ENCODE measurements at regions not wholly inside any gene's neighbourhood (a gene's known extent, or its start where the extent isn't known, plus 50 kb on each side); places are given as distances from the start of the nearest gene placed in this dataset.
"Not testable (repeated sequence)": the region's sequence is repeated elsewhere in the genome, so short reads cannot be mapped to it uniquely, and the experiment has no call there.

DNA sequence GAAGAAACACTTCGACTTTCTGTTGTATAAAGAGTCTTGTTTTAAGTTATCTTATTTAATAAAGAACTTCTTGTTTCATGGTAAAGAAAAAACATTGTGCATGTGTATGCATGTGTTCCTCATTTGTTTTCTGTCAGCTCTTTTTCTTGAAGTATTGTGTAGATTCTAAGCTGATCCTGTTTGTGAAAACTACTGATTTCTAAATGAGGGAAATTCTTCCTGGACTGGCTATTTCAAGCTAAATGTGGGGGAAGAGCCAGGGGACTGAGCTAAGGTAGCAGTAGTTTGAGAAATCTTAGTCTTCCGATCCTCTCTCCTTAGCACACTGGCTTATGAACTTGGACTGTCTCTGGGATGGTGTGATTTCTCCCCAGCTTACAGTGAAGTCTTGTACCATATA is 56.4 kb upstream of the RBMS1 start:
- DNase-seq: no peak

DNA sequence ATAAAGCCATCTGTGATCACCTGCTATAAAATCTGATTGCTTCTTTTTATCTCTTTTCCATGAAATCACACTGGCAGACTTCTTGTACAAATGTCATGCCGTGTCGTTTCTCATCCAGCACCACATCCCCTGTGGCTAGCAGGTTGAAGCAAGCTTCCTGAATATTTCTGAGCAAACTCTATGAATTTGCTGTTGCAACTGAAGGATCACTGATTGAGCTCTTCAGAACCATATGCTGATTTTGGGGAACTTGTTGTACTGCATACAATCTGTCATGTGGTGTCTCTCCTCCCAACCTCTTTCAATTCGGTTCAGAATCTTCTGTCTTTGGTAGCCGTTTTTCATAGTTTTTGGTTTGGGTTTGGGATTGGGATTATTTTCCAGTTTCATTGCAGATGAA is 57.7 kb upstream of the RBMS1 start:
- DNase-seq: peak in 1 of 2 experiments; percentile 60

DNA sequence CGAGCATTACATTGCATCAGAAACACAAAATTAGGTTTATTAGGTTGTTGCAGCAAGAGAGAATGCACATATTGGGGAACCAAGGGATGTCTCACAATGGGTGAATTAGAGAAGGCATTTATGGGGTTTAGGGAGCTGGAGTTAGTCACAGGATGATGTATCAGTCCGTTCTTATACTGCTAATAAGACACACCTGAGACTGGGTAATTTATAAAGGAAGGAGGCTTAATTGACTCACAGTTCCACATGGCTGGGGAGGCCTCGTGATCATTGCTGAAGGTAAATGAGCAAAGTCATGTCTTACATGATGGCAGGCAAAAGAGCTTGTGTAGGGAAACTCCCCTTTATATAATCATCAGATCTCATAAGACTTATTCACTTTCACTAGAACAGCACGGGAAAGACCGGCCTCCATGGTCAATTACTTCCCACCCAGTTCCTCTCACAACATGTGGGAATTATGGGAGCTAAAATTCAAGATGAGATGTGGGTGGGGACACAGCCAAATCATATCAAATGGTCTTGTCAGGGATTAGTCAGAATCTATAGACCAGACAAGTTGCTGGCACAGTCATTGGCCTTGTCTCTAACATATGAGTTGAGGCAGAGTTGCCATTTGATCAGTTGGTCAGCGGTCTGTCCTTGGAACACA is 61.9 kb upstream of the RBMS1 start:
- no peak for DNase-seq

DNA sequence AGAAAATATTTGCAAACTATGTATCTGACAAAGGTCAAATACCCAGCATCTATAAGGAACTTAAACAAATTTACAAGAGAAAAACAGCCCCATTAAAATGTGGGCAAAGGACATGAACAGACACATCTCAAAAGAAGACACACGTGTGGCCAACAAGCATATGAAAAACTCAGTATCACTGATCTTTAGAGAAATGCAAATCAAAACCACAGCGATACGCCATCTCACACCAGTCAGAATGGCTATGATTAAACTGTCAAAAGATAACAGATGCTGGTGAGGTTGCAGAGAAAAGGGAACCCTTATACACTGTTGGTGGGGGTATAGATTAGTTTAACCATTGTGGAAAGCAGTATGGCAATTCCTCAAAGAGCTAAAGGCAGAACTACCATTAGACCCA is 64.3 kb upstream of the RBMS1 start:
- DNase-seq: no peak

DNA sequence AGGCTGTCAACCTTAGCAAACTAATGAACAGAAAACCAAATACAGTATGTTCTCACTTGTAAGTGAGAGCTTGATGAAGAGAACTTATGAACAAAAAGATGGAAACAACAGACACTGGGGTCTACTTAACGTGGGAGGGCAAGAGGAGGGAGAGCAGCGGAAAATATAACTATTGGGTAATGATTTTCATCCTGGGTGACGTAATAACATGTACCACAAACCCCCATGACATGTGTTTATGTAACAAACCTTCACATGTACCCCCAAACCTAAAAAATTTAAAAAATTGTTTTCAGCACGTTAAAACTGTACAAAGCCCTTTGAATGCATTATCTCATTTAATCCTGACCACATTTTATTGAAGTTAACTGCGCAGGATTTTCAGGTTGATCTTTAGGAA is 64.9 kb upstream of the RBMS1 start:
- no peak for DNase-seq

DNA sequence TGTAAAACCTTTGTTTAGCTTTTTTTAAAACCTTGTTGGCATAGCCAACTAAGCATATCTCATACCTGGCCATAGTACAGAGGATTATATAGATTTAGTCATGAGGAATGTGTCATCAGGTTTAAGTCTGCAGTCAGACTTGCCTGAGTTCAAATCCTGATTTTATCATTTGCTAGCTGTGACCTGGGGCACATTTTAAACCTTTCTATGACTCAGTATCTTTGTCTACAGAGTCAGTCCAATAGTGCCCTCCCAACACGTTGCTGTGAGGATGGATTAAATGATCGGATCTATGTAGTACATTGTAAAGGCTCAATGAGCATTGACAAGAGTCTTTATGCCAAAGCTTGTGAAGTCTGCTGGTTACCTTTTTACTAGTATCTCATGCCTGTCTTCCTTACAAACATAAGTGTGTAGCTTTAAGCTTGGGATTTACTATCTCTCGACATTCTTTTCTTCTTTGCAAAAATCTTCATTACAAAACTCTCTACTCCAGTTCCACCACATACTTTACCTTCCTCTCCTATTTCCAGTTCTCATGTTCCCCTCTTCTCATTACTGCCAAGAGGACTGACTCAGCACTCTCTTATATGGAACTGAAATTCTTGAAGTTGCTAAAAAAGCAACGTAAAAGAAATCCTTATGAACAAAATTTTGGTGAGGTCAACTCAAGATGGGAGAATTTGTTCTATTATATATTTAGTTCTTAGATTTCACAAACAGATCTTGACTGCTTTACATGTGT is 68.1 kb upstream of the RBMS1 start:
- no peak for DNase-seq

DNA sequence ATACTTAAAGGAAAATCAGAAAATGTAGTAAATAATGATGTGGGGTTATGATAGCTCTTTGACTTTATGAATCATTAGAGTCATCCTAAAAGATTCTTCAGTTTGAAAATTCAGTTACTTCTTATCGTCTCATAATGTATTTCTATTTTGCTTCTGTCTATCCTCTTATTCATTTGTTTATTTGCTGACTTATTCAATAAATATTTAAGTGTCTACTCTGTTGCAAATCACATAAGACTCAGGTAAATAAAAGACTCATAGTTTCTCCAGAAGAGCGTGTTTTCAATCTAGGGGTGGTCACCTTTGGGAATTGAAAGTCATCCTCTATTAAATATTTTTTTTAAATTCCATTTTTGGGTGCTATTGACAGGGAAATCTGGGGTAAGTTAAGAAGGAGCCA is 69.1 kb upstream of the RBMS1 start:
- no peak for DNase-seq

DNA sequence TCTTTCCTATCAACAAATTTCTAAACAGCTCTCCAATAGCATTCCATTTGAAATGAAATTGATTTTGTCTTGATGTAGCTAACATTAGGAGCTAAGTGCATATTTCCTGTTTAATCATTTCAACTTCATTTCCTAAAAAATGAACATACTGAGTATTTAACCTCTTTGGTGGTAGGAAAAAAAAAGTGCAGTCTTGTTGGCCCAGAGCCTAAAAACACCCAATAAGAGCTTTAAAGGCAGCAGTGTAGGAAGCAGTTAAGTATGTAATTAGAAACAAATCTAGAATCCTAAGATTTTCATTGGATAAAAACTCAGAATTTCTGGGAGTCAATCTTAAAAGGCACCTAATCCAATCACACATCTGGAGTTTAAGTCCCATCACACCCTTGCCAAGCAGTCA is 71.0 kb upstream of the RBMS1 start:
- no peak for DNase-seq

DNA sequence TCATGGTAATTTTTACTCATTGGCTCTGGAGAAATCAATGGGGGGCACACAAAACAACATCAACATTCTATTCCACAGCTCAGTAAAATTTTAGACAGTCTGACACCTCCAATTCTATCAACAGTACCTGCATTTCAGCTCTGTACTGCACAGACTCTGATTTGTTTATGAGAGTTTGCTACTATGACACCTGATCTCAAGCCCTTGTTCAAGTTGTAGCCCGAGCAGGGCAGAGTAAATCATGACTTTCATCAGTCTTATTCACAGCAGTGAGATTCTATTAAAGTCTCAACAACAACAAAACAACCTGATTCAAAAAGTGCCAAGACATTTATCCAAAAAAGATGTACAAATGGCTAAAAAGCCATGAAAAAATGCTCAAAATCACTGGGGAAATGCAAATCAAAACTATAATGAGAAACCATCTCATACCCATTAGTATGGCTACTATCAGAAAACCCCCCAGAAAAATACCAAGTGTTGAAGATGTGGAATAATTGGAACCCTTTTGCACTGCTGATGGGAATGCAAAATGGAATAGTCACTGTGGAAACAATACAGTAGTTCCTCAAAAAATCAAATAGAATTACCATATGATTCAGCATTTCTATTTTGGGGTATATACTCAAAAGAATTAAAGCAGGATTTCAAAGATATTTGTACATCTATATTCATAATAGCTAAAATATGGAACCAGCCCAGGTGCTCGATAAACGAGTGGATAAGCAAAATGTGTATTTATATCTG is 71.7 kb upstream of the RBMS1 start:
- DNase-seq: no peak

DNA sequence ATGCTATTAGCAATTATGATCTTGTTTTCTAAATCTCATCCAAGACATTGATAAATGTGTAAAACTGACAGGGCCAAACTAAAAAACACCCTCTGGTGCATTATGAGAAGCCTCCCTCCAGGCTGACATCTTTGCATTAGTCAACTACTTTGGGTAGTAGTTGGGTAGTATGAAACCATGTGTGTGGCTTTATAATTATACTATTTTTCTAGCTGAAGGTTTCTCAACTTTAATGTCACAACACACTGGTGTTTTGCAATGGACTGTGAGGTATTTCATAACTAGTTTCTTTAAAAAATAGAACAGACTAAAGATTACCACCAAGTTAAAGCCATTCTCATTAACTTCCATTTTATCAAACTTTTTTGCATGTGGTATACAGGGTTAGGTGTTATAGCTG is 73.1 kb upstream of the RBMS1 start:
- DNase-seq: no peak

DNA sequence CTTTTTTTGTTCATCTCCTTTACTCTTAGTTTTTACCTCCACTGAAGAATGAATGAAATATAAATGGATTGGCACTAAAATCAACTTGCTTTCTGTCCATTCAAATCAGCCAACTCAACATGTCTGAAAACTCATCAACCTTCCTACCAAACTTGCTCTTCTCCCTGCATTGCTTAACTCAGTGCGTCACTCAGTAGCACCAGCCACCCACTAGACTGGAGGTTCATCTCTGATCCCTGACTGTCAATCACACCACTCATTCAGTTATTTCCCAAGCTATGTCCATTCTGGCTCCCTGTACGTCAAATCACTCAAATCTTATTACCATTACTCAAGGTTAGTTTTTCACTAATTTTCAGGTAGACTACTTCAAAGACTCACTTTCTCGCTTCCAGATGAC is 75.2 kb upstream of the RBMS1 start:
- no peak for DNase-seq

DNA sequence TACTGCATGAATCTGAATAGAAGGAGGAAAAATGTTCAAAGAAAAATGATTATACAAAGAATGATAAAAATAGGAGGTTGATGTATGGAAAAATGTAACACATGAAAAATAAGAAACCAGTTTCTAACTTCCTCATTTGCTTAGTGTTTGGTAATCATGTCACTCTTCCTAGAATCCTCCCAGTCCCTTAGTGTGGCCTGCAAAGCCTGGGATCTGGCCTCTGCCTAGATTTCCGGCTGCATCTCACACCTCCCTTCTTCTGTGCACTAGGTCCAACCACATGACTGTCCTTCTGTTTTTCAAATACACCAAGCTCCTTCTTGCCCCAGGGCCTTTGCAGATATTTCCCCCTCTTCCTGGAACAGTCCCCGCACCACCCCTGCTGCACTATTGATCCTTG is 76.8 kb upstream of the RBMS1 start:
- no peak for DNase-seq

DNA sequence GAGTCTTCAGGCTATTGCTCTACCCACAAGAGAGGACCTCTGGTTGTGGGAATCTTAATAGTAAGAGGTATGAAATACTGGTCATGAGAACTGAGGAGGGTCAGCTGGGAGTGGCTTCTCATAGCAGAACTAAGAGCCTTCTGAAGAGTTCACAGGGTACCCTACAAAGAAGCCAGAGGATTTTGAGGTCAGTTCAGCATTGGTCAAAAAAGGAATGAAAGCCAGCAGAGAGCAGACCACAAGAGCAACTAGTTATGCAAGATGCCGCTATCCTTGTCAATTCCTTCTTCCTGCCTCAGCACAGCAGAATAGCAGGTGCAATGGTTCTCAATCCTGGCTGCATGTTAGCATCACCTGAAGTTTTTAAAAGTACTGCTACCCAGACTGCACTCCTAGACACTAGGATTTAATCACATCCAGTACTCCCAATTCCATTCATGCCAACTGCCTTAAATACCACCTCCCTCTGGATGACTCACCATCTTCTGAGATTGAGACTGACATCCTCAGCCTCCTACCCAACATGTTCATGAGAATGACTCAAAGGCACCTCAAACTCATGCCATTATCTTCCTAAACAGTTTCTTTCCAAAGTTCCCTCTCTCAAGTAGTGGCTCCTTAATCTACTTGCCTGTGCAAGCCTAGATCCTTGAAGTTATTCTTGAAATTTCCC is 81.0 kb upstream of the RBMS1 start:
- no peak for DNase-seq

DNA sequence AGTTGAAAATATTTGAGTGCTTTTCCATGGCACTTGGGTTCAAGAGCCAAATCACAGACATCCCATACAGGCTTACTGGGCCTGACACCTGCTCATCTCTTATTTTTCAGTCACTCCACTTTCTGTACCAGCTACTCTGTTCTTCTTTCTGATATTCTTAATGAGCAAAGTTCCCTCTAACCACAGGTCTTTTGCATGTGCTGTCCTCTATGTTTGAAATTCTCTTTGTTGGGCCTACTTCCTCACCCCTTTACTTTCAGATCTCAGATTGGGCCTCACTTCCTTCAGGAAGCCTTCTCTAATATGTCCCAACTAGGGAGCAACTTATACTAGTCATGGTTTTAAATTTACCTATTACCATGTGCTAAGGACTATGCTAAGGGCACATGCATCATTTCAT is 81.8 kb upstream of the RBMS1 start:
- no peak for DNase-seq

DNA sequence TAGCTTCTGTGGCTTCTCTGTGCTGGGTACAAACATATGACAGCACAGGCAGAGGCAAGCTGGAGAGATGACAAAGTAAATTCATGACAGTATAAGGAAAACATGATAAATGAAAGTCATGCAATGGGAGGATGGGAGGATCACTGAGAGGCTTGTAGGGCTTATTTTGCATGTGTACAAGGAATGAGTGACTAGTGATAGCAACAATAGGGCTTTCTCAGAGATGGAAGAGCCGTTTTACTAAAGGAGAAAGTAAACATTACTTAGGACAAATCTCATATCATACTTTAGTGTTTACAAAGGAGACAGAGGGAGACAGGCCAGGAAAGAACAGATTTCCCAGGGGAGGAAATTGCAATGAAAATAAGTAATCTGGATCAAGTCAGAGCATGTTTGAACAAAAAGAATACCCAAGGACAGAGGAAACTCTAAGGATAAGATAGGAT is 82.5 kb upstream of the RBMS1 start:
- no peak for DNase-seq

DNA sequence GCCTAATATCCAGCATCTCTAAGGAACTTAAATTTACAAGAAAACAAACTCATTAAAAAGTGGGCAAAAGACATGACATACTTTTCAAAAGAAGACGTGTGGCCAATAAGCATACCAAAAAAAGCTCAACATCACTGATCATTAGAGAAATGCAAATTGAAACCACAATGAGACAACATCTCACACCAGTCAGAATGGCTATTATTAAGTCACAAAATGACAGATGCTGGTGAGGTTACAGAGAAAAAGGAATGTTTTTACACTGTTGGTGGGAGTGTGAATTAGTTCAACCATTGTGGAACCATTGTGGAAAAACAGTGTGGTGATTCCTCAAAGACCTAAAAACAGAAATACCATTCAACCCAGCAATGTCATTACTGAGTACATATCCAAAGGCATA is 83.5 kb upstream of the RBMS1 start:
- not testable (repeated sequence) for DNase-seq

DNA sequence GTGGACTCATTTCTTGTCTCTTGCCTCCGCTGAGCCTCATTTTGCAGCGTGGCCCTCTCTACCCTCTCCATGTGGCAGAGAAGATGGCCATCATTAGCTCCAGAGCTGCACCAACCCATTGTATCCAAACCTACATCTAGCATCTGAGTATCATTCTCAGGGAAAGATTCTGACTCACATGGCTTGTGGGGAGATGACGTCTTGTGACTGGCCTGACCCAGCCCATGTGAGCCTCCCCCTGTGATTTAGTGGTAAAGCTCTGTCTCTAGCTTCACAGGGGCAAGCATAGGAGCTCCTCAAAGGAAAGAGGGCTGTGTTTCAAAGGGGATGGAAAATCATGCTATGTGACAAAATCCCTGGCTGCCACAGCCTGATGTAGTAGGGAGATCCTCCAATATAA is 87.4 kb upstream of the RBMS1 start:
- no peak for DNase-seq

DNA sequence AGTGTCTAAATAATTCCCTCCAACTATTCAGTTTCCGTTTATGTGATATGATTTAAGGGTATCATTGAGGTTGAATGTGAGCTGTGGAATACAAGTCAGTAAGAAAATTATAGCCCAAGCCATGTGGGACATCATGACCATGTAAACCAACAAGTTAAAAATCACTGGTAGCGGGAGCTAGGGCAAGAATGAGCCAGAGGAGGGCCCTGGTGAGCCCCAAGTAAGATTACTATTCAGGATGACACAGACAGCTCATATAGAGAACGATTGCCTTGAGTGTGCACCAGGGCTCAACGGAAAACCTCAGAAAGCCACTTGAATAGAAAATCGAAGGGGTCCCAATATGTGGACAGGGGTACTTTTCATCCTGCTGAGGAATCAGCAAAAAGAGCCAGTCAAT is 87.8 kb upstream of the RBMS1 start:
- DNase-seq: no peak

DNA sequence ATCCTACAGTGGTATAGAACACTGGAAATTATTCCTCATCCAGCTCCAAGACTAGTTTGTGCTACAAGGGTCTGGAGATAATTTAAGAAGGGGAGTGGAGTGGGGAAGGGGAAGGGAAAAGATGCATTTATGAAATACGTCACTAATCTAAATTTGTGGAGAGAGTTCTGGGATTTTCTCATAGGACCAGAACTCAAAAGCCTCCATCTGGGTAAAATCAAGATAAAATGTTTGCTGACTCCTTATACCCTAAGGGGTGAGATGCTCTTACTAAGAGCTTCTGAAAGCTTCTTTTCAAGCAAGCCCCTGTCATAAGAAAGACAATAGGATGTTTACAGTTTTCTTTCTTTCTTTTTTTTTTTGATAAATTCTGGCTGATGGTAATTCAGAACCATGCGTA is 88.5 kb upstream of the RBMS1 start:
- no peak for DNase-seq

DNA sequence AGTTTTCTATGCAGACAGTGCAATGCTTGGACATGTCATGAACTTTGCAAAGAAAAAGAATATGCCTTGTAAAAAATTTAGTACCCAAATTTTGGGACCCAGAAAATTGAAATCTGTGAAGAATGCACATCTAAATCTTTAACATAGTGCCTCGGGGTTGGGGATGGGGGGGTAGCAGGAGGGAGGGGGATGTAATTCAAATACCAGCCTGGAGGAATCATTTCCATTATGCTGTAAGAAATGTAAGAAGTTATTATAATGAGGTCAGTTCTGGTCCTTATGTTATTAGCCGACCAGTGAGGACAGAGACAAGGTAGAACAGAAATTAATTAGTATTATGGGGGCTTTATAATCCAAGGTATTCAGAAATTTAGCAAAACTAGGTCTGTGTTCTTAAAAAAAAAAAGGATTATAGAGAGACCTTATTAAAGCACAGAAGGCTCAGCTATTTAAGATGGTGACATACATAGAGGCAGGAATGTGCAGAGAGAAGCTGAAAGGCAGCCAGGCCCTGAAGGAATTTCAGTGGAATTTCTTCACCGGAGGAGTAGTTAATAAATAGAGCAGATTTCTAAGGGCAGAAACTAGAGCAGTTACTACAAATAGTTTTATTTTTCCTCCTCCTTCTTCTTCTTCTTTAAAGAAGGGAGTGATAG is 89.0 kb upstream of the RBMS1 start:
- no peak for DNase-seq

DNA sequence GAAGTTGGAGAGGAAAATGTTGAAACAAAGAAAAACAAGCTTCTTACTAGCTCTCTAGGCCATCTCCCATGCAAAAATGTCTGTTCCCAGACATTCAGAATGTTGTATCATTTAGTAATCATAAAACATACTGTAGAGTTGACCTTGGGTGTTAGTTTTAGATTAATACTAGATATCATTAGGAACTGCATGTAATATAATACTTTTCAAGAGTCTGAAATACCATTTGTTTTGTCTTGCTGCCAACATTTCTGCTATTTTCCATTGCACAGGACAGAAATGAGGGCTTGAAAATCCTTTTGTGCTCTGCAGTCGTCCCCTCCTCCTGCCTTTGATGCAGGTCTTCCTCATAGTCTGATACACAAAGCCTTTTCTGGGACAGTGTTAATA is 89.5 kb upstream of the RBMS1 start:
- peak in 1 of 2 experiments; percentile 41 for DNase-seq

DNA sequence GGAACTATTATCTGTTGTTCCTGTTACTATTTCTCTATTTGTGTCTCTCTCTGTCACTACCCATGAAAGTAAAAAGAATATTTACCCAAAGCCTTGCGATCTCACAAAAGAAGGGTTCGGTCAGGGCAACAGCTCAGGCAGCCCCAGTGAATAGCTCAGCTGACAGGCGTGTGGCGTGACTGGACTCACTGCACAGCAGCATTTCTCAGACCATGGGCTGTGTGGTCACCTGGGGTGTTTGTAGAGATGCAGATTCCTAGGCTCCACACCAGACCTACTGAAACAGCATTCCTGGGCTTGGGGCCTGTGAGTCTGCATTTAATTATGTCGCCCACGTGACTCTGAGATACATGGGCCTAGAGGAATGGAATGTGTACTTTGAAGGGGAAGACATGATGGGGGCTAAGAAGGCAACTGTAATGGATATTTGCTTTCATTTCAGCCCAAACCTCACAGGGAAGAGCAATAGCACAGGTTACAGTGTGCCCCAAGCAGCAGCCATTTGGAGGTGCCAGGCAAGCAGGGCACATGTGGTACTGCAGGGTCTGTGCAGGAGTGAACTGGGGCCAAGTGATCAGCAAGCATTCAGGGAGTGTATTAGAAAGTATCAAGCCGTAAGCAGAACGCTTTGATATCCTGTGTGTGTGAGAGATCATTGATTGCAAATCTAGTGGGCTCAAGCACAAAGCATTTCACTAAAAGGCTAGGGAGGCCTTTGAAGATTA is 90.4 kb upstream of the RBMS1 start:
- DNase-seq: no peak

All from NCI-H524 (cell line).